GM12872 (cell line): ENCODE measurements at regions not wholly inside any gene's neighbourhood (a gene's known extent, or its start where the extent isn't known, plus 50 kb on each side); places are given as distances from the start of the nearest gene placed in this dataset.

Source experiments
- TF ChIP-seq, protein P1 (sequence below): IDR thresholded peaks from 3 replicates; pipeline ENCODE4 v1.5.1; 2011; ENCODE audit warnings: low read depth, mild to moderate bottlenecking, low read length, moderate library complexity; ENCODE audit not compliant: insufficient read depth

DNA sequence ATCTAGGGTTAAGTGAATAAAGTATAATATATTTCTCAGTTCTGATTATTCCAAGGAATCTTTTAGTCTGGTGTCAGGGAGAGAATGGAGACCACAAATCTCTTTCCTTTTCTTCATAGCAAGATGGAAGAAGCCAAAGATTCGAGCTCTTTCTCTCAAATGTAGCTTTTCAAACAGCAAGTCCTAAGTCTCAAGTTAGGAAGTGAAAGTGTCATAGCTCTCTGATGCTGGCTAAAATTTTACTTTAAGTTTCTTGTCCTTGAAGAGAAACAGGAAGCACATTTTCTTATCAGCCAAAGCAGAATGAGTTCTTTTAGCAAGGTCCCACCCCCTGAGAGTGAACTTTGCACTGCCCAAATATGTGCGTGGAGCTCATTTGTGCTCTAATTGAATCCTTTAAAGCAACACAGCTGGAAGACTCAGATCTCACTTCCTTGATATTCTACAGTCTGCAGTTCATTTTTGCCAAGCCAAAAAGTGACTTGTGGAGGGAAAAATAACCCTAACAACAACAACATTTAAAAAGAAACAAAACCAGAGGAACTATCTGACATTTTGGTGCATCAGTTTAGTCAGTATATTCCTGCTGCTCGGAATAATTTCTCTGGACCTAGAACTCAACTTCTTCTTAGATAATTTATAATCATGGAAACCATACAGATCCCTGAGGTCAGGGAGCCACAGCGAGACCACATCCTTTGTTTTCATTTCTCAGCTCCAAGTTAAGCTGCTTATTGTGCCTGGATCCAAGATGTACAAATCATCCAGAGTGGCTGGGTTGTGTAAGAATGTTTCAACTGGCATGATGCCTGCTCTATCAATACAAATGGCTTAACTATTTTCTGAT, 238.7 kb upstream of the P2RY1 start:
- TF ChIP-seq, protein P1, sequence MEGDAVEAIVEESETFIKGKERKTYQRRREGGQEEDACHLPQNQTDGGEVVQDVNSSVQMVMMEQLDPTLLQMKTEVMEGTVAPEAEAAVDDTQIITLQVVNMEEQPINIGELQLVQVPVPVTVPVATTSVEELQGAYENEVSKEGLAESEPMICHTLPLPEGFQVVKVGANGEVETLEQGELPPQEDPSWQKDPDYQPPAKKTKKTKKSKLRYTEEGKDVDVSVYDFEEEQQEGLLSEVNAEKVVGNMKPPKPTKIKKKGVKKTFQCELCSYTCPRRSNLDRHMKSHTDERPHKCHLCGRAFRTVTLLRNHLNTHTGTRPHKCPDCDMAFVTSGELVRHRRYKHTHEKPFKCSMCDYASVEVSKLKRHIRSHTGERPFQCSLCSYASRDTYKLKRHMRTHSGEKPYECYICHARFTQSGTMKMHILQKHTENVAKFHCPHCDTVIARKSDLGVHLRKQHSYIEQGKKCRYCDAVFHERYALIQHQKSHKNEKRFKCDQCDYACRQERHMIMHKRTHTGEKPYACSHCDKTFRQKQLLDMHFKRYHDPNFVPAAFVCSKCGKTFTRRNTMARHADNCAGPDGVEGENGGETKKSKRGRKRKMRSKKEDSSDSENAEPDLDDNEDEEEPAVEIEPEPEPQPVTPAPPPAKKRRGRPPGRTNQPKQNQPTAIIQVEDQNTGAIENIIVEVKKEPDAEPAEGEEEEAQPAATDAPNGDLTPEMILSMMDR: no peak

DNA sequence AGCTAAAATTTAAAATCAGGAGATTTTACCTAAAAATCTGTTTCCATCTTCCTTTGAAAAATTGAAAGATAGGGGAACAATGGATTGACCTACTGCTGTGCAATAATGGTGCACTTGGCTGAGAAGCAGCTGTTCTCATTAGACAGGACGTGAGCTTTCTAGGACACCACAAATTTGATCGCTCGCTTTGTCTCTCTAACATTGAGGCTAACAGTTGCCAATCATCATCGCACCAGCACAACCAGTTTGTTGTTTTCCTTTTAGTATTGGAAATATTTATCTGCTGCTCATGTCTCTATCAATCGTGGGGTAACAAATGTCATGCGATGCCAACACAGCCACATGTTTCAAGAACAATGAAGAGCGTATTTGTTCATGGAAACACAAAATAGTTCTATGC, 228.8 kb upstream of the P2RY1 start:
- TF ChIP-seq, protein P1: no peak

DNA sequence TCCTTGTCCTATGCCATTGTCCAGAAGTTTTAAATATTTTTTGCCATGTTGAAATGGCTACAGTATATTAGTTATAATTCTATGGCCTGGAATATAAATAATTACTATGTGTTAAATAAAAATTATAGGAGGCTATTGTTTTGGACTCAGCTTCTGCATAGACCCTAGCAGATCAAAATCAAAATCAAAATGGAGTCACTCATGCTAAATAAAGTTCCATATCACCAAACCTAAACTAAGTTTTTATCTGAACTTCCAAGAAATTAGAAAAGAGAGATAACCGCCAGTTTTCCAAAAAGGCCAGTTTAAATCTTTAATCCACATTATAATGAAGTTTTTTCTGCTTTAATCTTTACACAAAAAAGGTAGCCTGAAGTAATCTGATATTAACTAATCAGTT, 227.8 kb upstream of the P2RY1 start:
- TF ChIP-seq, protein P1: no peak

DNA sequence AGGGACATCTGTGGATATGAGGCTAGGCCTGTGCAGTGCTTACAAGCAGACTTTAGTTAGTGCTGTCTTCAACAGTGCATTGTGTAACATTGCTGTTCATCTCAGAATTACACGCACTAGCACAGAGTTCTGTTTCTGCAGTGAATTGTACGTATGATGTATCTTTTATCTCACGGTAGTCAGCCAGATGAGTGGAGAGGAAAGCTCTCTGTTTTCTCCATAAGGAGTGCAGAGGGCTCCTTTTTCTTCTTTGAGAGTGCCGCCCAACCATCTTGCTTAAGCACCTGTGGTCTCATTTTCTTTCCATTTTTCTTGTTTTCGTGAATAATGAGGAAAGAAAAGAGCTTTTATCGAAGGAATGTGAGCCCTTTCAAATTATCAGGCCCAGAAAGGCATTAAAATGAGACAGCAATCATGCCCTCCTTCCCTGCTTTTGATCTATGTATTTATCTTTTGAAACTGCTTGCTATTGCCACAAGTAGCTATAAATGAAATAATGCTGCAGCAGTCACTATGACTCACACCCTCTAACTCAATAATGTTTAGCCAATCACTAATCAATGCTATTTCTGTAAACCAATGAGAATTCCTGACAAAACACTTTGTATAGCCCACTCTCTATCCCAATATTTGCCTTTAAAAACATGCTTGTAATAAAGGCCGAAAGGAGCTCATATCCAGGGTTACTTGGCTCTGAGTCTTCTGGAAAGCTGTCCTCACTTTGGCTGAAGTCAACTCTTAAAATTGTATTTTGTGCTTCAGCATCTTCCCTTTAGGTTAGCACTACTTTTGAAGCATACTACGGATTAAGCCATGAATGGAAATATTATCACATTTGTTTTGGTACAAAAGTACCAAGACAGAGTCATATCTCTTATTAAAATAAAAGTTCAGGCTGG, 226.0 kb upstream of the P2RY1 start:
- TF ChIP-seq, protein P1: no peak

DNA sequence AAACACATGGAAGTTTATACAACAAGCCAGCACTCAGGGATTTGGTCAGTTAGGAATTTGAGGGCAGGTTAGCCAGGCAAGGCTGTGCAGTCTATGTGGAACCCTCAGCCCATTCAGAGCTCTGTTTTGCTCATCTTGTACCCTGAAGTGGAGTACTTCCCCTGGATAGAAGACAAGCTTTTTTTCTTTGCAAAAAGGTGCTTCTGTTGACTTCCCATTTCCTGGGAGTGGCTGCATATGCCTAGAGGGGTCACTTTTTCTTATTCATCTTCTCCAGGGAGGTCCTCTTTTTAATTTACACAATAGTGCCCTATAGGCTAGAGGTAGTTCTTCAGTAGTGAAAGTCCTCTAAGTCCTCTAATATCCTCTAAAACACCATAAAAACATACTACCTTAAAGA, 225.0 kb upstream of the P2RY1 start:
- TF ChIP-seq, protein P1: no peak

DNA sequence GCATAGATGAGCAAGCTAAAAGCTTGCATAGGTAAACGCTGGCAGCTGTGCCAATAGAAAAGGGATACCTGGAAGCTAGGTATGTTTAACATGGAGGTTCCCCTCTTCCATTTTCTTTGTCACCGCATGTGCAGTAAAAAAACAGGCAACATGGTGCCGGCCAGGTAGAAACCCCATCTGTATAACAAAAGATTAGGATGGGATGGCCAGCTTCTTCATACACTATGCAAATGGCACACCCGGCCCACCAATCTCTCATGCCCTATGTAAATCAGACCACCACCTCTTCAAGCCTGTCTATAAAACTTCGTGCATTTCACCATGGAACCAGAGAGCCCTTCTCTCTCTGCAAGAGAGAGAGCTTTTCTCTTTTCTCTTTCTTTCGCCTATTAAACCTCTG, 224.3 kb upstream of the P2RY1 start:
- TF ChIP-seq, protein P1: no peak

DNA sequence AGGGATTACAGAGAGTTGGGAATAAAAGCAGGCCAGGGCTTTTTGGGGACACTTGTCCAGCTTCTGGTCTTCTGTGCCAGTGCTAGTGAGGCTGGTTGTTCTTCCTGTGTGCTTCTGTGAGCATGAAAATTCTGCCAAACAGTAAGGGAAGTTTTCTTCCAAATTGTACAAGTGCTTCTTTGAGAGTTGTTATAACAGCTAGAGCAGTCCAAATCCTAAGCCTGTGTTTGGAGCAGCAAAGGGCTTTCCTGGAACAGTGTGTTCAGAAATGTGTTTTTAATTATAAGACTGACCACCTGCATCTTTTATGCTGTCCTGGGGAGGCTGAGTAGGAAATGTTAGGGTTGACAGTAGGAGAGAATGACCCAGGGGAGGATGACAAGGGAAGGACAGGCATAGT, 223.0 kb upstream of the P2RY1 start:
- TF ChIP-seq, protein P1: no peak
